Natural killer cell (primary cell): ENCODE measurements at regions not wholly inside any gene's neighbourhood (a gene's known extent, or its start where the extent isn't known, plus 50 kb on each side); places are given as distances from the start of the nearest gene placed in this dataset.

ENCODE experiments used
- ATAC-seq, 3 donors: fragments of 150-1000 bp in 2 of 3; fragments of 200-7000 bp in 1 of 3; cut with Tn5 transposase; 1 replicate in 1 of 3; 2 replicates in 2 of 3; pipeline ENCODE4 v1.10.0; 2021; ENCODE audit warnings: mild to moderate bottlenecking in 2 of 3, moderate library complexity in 2 of 3
- DNase-seq, 2 donors: peaks; one replicate each; pipeline versions ENCODE4 v3.0.0 to v3.0.0-alpha.2; 2013 to 2021; ENCODE audit warnings: mixed read lengths in 1 of 2
- H3K27ac ChIP-seq: one replicate; pipeline ENCODE4 v1.5.1; 2013; ENCODE audit warnings: mild to moderate bottlenecking, low read length
- H3K27me3 ChIP-seq: one replicate; pipeline ENCODE4 v1.6.1; 2013; ENCODE audit warnings: low read length; ENCODE audit not compliant: control insufficient read depth, insufficient read depth
- H3K36me3 ChIP-seq: one replicate; pipeline ENCODE4 v1.6.1; 2013; ENCODE audit warnings: low read length; ENCODE audit not compliant: control insufficient read depth, insufficient read depth
- H3K4me1 ChIP-seq: one replicate; pipeline ENCODE4 v1.6.1; 2013; ENCODE audit warnings: low read length; ENCODE audit not compliant: control insufficient read depth, insufficient read depth
- H3K4me3 ChIP-seq: one replicate; pipeline ENCODE4 v1.5.1; 2013; ENCODE audit warnings: low read length
- H3K9me3 ChIP-seq: one replicate; pipeline ENCODE4 v1.6.1; 2013; ENCODE audit warnings: low read length; ENCODE audit not compliant: control insufficient read depth, insufficient read depth
- H3K27ac Mint-ChIP-seq, 2 donors: one replicate each; pipeline ENCODE4 v1.8.0; 2022; ENCODE audit warnings: mild to moderate bottlenecking in 2 of 2, mixed read lengths in 2 of 2, moderate library complexity in 1 of 2
- H3K27me3 Mint-ChIP-seq, 2 donors: one replicate each; pipeline ENCODE4 v1.8.0; 2022; ENCODE audit warnings: low read depth in 2 of 2, mixed read lengths in 2 of 2
- H3K36me3 Mint-ChIP-seq: one replicate; pipeline ENCODE4 v1.8.0; 2022; ENCODE audit warnings: mixed read lengths
- H3K4me1 Mint-ChIP-seq, 2 donors: one replicate each; pipeline ENCODE4 v1.8.0; 2022; ENCODE audit warnings: mixed read lengths in 2 of 2
- H3K4me3 Mint-ChIP-seq: one replicate; pipeline ENCODE4 v1.8.0; 2022; ENCODE audit warnings: mild to moderate bottlenecking, moderate library complexity, mixed read lengths
- H3K9me3 Mint-ChIP-seq, 2 donors: one replicate each; pipeline ENCODE4 v1.8.0; 2022; ENCODE audit warnings: mixed read lengths in 2 of 2
- WGBS: methylation state at CpG from one replicate; pipeline ENCODE4 v1.1.7; 2013; ENCODE audit warnings: missing lambda C conversion rate; ENCODE audit not compliant: insufficient coverage; 5-methylcytosine and 5-hydroxymethylcytosine counted together
- intact Hi-C: fragments of 100-400 bp; cut with micrococcal nuclease; formaldehyde crosslinking; loops from one replicate; pipeline ENCODE4 v1.14.2; 2022
- TF ChIP-seq, protein P1 (sequence below): fragments of 200-600 bp; IDR thresholded peaks from one replicate; pipeline ENCODE4 v1.8.0; 2022; ENCODE audit warnings: antibody characterized with exemption

DNA sequence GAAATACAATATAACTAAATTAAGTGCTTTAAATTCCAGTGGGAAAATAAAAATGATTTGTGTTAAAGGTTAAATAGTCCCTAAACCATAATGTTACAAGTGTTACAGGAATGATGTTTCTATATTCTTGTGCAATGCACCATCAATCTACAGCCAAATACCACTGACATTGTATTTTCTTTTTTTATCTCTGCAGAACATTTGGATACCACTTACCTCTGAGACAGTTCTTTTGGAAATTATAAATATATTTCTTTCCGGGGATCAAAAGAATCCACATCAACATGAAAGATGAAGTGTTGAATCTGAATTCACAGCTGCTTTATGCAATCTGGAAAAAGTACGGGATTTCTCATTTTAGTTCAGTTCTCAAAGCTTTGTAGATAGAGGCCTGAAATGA, 518.3 kb upstream of the AGA start:
- Histone ChIP-seq H3K27ac (no peak overlapping the region), H3K9me3 (no peaks in the 10 kb centered on the region), H3K4me1 (no peaks in the 10 kb centered on the region), H3K4me3 (no peak overlapping the region), H3K27me3 (no peaks in the 10 kb centered on the region), H3K36me3 (no peaks in the 10 kb centered on the region)
- no peaks in the 10 kb centered on the region for H3K27me3 Mint-ChIP-seq
- TF ChIP-seq, protein P1, sequence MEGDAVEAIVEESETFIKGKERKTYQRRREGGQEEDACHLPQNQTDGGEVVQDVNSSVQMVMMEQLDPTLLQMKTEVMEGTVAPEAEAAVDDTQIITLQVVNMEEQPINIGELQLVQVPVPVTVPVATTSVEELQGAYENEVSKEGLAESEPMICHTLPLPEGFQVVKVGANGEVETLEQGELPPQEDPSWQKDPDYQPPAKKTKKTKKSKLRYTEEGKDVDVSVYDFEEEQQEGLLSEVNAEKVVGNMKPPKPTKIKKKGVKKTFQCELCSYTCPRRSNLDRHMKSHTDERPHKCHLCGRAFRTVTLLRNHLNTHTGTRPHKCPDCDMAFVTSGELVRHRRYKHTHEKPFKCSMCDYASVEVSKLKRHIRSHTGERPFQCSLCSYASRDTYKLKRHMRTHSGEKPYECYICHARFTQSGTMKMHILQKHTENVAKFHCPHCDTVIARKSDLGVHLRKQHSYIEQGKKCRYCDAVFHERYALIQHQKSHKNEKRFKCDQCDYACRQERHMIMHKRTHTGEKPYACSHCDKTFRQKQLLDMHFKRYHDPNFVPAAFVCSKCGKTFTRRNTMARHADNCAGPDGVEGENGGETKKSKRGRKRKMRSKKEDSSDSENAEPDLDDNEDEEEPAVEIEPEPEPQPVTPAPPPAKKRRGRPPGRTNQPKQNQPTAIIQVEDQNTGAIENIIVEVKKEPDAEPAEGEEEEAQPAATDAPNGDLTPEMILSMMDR, result no peak
- H3K36me3 Mint-ChIP-seq, result no peaks in the 10 kb centered on the region
- H3K4me1 Mint-ChIP-seq, result no peaks in the 10 kb centered on the region
- H3K4me3 Mint-ChIP-seq, result no peak overlapping the region
- WGBS, result 80% methylated on average over 1 of the region's 2 CpGs
- no peak for DNase-seq
- peaks cover 5 to 15% of the 10 kb centered on the region in 2 donors for H3K9me3 Mint-ChIP-seq
- no peak overlapping the region for H3K27ac Mint-ChIP-seq
- ATAC-seq, result no peak
- intact Hi-C loops, result no loop called here

DNA sequence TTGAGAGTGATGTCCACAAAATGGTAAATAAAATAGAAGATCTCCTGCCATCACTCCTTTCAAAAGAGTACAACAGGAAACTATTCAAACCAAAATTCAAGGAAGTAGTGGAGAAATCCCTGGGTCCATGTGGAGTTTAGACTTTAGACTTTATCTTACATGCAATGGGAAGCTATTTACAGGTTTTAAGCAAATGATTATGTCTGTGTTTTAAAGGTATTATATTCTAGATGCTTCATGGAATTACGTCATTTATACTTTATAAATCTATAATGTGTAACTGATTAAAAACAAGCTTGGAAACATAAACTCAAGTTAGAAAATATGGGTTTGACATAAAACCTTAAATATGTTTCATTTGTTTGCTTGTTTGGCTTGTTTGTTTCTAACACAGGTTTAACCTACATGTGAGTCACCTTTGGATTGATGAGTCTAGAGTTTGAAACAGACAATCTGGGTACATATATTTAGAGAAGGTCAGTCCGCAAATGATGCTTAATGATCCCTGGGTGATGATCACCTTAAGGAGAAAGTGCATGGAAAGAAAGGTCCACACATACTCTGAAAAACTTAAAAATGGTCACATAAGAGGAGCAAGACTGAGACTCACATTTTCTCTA, 519.6 kb upstream of the AGA start:
- no peak overlapping the region for H3K27ac ChIP-seq
- no peaks in the 10 kb centered on the region for H3K27me3 ChIP-seq
- DNase-seq (no peak), ATAC-seq (no peak)
- WGBS, result 100% methylated on average over 1 of the region's 2 CpGs
- Mint-ChIP-seq H3K27me3 (no peaks in the 10 kb centered on the region), H3K27ac (no peak overlapping the region), H3K9me3 (peaks cover 5 to 15% of the 10 kb centered on the region in 2 donors), H3K4me3 (no peak overlapping the region), H3K4me1 (no peaks in the 10 kb centered on the region), H3K36me3 (no peaks in the 10 kb centered on the region)
- no peaks in the 10 kb centered on the region for H3K9me3 ChIP-seq
- H3K4me3 ChIP-seq, result no peak overlapping the region
- TF ChIP-seq, protein P1, result no peak
- intact Hi-C loops, result no loop called here
- H3K4me1 ChIP-seq, result no peaks in the 10 kb centered on the region
- no peaks in the 10 kb centered on the region for H3K36me3 ChIP-seq

DNA sequence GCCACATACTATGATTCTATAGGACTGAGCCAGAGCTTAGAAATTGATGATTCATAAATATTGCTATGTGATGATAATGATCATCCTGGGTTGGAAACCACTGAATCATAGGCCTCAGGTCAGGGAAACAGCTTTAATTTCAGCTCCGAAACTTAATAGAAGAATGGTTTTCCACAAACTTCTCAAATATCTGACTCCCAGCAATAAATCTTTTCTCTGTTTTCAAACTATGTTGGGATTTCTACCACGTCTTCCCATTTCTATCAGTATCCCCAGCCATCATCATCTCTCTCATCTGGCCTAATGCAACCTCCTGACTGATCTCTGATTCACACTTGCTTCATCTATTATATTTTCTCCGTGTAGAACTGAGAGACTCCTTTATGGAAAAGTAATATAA, 521.8 kb upstream of the AGA start:
- no peak overlapping the region for H3K27ac Mint-ChIP-seq
- H3K36me3 Mint-ChIP-seq, result no peaks in the 10 kb centered on the region
- no peak for DNase-seq
- no peaks in the 10 kb centered on the region for H3K27me3 ChIP-seq
- ATAC-seq, result no peak
- no peak overlapping the region for H3K4me3 Mint-ChIP-seq
- H3K36me3 ChIP-seq, result no peaks in the 10 kb centered on the region
- no peaks in the 10 kb centered on the region for H3K4me1 ChIP-seq
- H3K9me3 ChIP-seq, result no peaks in the 10 kb centered on the region
- H3K4me1 Mint-ChIP-seq, result no peaks in the 10 kb centered on the region
- WGBS, result 79% methylated on average over 3 of the region's 3 CpGs
- H3K27ac ChIP-seq, result no peak overlapping the region
- no peaks in the 10 kb centered on the region for H3K27me3 Mint-ChIP-seq
- H3K9me3 Mint-ChIP-seq, result peaks cover 5 to 18% of the 10 kb centered on the region in 2 donors
- TF ChIP-seq, protein P1, result no peak
- intact Hi-C loops, result no loop called here
- no peak overlapping the region for H3K4me3 ChIP-seq

DNA sequence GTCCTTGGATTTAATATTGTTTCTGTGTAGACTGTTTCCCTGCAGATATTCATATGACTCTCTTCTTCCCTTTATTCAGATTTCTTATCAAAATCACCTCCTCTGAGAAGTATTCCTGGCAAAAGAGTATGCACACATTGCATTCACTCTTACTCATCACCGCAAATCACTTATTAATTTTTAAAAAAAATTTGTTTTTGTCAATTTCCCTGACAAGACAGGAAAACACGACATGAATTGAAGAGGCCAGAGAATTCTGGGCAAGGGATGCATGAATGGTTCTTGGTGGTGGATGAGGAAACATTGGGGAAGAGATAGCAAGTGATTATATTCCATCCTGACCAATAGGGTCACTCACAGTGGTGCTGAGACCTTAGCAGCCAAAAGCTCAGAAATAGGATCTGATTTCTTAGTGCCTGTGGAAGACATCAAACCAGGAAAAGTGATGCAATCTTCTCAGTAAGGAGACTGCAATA, 522.5 kb upstream of the AGA start:
- intact Hi-C loops, result no loop called here
- H3K36me3 Mint-ChIP-seq, result no peaks in the 10 kb centered on the region
- Histone ChIP-seq H3K4me1 (no peaks in the 10 kb centered on the region), H3K27ac (no peak overlapping the region), H3K27me3 (no peaks in the 10 kb centered on the region), H3K9me3 (no peaks in the 10 kb centered on the region), H3K36me3 (no peaks in the 10 kb centered on the region), H3K4me3 (no peak overlapping the region)
- H3K4me1 Mint-ChIP-seq, result no peaks in the 10 kb centered on the region
- H3K27ac Mint-ChIP-seq, result no peak overlapping the region
- TF ChIP-seq, protein P1, result no peak
- DNase-seq, result no peak
- 35% methylated on average over 2 of the region's 2 CpGs for WGBS
- H3K4me3 Mint-ChIP-seq, result no peak overlapping the region
- H3K27me3 Mint-ChIP-seq, result no peaks in the 10 kb centered on the region
- peaks cover 7 to 16% of the 10 kb centered on the region in 2 donors for H3K9me3 Mint-ChIP-seq
- no peak for ATAC-seq
